HG02938 (cell line): ENCODE measurements at regions not wholly inside any gene's neighbourhood (a gene's known extent, or its start where the extent isn't known, plus 50 kb on each side); places are given as distances from the start of the nearest gene placed in this dataset.

Experiments
- ATAC-seq: cut with Tn5 transposase; IDR thresholded peaks from one replicate; pipeline ENCODE4 v1.9.1; 2021; ENCODE audit warnings: mild to moderate bottlenecking, moderate library complexity; ENCODE audit not compliant: unreplicated experiment

- no peak for ATAC-seq
Observed at GRCh38 chr3:63199606-63200005, 78.5 kb upstream of the SYNPR start.

- no peak for ATAC-seq
Observed at GRCh38 chr3:63202529-63202928, 75.6 kb upstream of the SYNPR start.

DNA sequence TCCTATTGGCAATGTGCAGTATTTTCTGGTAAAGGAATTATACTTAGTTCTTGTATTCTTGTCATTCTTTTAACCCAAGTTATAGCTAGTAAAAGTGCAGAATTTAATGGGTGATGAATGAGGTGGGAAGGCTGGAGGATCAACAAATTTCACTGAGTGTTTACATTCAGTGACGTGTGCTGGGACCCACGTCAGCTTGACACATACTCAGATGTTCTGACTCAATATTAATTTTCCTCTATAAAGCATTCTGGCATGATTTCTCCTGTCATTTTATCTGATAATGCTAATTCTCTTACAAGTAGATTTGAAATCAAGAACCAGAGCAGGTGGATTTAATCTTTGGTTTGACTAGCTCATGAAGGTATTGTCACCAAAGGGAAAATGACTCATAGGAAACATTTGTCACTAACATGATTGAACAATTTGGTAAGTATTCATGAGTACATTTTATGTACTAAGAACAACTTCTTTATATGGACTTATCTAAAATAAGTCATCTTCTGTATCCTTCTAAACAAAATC is 71.0 kb upstream of the SYNPR start:
- ATAC-seq: no peak

DNA sequence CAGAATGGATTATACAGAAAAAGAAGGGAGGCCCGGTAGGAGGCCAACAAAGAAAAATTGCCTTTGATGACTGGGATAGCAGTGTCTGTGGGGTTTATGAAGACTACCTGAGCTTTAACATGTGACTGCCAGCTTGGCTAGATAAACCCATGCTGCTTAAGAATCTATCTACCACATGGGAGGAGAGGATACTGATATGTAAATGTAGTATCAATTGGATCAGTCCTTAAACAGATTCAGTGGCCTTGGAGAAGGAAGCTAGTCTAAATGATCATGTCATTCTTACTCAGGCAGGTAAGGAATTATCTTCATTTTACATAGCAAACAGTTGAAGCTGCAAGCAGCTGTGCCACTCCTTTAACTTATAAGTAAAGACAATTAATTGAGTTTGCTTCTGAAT is 50.0 kb upstream of the SYNPR start:
- ATAC-seq: no peak
